NCI-H2081 treated with DMSO at 0.1 percent for 48 hours (cell line): ENCODE measurements at regions not wholly inside any gene's neighbourhood (a gene's known extent, or its start where the extent isn't known, plus 50 kb on each side); places are given as distances from the start of the nearest gene placed in this dataset.

Source experiments
- DNase-seq: peaks from one replicate; lab custom pipeline; 2025; lab: John Stamatoyannopoulos, UW

DNA sequence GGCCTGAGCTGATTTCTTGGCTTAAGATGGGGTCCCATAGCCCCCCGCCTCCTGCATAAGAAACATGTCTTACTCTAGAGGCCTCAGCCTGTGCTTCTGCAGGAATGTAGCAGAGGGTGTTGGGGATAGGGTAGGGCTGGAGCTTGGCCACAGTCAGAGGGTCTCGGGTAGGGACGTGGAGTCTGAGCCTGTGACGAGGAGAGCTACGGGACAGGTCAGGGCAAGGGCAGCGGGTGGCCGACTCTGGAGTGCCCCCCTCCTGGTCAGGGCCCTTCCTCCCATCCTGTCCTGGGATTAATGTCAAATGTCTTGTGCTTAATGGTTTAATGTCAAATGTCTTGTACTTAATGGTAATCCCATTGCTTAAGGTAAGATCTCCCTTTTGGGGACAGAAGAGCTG lies 130.4 kb downstream of the GLI2 start:
- no peak for DNase-seq

DNA sequence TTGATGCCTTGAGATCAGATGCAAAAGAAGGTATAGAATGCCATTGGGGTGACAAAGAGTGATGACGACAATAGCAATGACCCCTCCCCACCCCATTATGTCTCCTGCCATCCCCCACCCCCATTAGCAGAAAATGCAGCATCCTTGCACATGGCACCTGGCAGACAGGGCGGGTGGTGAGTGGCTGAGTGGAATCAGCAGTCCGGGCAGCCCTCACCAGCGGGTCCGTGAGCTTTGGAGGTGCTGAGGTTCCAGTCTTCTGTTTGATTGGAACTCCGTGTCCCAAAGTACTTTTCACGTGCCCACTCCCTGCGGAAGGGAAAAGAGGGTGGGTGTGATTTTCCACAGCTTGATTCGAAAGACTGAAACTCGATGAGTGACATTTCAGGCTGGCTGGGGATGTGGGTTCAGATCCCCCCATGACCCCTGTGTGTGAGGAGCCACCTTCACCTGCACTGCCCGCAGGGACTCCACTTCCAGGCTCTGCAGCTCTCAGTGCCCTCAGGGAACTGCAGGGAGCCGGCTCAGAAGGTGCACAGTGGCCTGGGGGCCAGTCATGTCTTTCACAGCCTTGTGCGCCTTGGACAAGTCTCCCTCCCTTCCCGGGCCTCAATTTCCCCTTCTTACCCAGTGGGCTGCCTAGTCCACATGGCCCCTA lies 130.9 kb downstream of the GLI2 start:
- no peak for DNase-seq

DNA sequence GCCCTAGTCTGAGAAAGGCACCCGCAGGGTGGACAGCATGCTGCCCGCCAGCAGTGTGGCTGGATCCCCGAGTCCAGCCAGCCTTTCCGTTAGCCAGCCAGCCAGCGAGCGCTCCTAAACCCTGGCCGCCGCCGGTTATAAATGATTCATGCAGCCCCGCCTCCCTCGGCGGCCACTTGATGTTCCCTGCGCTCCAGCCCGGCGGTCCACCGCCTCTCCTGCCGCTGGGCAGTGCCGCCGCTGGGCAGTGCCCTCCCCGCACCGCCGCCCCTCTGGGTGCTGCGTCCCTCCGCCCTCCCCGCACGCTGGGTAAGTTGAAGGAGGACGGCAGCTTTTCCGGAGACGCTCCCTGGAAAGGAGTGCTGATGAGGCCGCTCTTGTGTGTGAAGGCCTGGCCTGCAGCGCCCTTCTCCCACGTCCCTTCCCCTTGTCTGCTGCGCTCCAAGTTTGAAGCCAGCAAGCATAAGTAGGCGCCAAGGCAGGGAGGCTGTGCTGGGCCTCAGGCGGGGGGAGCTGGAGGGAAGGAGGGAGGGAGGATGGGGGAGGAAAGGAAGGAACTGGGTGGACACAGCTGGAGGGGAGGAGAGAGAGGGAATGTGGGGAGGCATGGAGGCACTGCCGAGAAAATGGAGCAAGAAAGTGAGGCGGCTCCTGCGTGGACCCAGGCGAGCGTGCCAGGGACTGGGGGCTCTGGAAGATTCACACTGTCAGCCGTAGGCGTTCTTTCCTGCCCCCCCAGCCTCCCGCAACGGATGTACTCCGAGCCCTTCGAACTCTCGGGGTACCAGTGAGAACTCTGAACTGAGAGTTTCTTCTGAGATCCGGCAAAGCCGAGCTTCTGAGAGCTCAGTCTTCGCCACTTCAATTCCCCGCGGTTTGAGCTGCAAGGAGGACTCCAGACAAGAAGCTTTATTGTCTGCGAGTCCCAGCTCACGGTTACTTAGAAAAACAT lies 131.9 kb downstream of the GLI2 start:
- no peak for DNase-seq

DNA sequence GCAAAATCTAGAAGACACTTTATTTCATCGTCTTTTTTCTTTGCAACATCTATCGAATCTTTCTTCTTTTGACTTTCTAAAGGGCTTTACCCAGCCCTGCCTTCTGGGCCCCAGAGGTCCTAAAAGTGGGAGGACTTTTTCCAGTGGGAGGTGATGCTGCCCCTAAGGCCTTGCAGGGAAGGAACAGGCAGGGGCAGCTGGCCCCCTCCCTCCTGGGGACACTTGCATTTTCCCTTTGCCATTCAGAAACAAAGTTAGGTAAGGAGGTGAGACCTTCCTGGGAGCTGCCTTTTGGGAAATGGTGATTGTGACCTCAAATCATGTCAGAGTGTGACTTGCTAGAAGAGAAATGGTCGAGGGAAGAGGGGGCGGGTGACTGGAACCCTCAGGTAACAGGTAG lies 132.7 kb downstream of the GLI2 start:
- no peak for DNase-seq

DNA sequence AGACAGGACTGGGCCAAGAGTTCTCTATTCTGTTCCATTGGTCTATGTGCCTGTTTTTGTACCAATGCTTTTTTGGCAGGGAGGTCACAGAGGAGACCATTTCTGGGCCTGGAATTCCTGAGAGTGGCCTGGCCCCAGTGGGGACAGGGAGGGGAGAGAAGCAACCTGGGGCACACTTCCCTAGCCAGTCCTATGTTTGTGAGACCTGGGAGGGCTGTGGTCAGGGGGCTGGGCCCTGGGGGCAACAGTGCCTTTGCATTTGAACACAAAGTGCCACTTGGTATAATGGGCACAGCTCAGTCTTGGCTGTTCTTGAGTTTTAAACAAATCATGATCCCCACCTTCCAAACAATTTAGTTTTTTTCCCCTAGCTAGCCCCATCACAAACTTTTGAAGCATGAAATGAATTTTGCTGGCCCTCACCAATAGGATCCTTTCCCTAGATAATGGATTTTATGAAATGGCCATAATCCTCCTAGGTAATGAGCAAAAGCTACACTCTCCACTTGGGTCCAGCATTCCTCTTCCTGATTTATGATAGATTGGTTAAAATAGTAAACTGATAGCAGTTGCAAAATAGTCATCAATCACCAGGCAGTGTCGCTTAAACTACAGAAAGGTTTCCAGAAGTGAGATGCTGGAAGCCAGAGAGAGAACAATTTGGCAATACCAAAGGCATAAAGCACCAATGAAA lies 133.5 kb downstream of the GLI2 start:
- no peak for DNase-seq

DNA sequence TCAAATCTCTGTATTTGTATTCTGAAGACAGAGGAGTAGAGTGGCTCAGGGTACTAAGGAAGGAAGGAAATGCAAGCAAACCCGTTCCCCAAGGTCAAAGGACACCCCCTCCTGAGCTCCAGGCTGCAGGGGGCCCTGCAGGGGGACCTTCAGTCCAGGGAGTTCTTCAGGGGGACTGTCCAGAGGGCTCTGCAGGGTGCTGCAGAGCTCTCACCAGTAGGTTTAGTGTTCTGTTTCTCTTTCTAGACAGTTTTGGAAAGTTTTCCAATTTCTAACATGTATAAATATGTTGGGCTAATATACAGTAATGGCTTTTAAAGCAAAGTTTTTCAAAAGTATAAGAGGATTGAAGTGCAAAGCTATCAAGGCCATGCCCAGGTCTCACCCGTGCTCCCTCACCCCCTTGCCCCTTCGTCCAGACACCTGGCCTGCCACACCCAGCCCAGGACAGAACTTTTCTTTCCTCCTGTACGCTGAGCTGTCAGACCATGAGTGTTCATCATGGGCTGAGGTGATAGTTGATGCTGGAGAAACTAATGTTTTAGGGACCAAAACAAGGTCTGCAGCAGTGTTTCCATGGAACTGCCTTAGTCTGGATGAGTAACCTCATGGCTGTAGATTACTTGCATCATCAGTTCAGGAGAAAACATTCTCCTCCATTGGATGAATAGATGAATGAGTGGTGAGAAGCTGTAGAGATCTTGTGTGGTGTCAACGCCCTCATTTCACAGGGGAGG lies 134.2 kb downstream of the GLI2 start:
- DNase-seq, result no peak

DNA sequence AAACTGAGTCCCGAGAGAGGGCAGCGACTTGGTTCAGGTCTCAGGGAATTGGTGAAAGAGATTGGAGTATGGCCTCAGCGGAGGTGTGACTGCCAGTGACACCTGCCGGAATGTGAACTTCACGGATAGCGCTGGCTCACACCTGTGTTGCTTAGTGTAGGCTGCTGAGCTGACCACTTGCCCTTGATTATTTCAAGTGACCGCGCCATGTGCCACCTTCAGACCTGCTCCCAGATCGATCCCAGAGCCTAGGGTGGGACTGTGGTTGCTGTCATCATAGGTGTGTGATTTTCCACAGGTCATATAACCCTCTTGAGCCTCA lies 134.8 kb downstream of the GLI2 start:
- no peak for DNase-seq

DNA sequence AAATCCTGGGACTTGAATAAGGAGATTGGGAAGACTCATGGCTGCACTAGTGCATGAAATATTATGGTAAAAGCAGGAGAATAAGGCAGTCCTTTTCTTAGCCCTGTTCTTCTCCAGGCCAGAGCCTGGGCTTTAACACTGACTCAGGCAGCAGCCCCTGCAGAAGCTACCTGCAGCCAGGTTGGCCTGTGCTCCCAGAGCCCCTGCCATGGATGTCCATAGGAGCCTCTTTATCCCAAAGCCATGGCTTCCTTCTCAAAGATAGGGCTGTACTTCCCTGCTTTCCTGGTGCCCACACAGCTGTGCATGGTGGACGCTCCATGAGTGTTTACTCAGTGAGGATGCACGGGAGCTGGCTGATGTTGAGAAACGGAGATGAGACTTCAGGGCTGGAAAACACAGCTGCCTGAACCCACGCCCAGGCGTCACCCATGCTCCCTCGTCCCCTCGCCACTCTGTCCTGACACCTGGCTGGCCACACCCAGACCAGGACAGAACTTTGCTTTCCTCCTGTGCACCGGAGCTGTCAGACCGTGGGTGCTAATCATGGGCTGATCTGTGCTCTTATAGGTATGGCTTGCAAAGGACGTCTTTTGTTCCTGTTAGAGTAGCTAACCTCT lies 135.5 kb downstream of the GLI2 start:
- DNase-seq, result no peak

DNA sequence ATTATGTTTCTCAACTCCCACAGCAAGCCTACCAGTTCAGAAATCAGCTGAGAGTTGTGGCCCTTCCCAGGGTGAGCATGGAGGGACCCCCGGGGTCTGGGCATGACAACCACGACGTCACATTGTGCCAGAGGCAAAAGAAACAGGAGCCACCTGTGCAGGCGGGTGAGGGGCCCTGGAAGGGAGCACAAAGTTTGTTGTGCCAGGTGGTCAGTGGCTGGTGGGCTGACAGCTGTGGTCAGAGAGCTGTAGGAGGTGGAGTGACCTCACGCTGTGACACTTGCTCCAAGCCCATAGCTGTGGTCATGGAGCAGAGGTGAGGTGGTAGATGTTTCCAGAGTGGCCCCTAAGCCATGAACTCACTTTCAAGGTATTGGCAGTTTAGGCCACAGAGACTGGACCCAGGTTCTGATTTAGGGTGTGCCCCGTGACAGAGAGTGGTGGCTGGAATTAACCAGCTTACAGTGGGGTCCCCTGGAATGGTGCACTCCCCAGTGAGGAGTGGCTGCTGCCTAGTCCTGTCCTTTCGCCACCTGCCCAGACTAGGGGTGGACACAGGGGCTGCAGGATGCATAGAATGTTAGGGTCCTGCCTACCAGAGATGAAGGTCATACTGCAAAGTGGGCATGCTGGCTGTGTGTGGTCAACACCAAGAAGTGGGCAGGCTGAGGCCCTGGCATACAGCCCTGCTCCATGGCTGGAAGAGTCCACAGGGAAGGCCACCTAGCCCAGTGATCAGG lies 136.4 kb downstream of the GLI2 start:
- DNase-seq, result no peak

DNA sequence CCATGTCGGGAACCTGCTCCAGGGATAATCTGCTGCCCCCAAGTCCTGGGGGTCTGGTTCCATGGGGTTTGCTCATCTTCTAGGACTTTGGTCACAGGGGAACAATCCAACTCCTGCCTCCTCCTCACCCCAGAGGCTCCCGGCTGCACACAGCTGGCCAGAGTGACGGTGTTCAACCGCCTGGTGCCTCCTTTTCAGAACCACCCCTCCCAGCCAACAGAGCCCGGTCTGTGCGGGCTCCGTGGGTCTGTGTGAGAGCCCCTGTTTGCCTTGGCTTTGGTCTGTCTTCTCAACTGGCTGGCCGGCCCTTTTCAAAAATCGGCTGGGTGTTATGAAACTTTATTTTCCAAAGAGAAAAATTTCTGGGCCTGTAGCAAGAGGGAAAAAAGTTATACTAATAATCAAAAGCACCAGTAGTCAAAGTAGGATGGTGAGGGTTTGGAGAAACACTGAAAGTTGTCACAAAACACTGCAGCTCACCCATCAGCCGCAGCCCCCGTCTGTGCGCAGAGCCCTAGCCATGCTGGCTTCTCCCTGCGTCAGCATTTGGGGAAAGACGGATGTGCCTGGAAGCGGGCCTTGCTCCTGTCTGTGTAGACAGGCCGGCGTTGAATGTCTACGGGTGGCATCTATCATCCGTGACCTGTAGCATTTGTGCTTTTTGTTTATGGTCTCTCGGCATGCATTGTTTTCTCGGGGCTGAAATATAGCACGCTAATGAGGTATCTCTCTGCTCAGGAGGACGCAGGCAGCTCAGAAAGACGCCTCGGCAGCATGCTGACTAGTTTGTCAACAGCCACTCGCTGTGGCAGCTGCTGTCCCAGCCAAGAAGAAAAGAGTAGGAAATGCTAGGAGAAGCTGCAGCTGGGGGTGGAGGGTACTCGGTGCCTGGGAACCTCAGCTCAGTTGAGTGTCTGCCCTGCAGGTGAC lies 138.6 kb downstream of the GLI2 start:
- DNase-seq, result no peak

DNA sequence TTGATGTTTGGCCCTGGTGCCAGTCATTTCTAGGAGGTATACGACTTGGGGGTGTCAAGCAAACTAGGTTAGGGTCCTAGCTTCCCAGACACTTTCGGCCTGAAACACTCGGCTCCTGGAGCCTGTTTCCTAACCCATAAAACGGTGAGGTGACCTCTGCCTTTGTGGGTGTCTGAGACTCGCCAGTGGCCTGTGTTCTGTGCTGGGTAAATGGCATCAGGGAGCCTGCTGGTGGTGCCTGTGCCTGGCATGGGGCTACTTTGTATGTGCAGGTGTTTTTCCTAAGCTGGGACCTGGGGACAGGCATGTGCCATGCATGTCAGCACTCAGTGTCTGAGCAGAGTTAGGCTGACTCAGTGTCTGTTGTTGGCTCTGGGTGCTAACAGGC lies 139.2 kb downstream of the GLI2 start:
- DNase-seq, result no peak

DNA sequence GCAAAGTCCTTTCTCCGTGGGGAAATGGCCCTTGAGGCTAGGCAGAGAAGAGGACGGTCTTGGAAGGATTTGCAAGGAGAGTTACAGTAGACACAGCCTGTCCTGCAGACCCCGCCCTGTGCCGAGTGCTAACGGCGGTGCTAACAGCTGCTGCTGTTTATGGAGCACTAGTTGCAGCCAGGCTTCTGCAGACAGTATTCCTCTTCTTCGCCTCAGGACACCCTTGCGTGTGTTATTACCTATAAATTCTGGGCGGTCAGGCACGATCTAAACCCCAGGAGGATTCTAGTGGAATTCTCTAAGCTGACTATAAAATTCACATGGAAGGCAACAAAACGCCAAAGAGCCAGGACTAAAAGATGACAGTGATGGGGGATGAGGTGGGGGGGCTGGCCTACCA lies 139.8 kb downstream of the GLI2 start:
- no peak for DNase-seq

DNA sequence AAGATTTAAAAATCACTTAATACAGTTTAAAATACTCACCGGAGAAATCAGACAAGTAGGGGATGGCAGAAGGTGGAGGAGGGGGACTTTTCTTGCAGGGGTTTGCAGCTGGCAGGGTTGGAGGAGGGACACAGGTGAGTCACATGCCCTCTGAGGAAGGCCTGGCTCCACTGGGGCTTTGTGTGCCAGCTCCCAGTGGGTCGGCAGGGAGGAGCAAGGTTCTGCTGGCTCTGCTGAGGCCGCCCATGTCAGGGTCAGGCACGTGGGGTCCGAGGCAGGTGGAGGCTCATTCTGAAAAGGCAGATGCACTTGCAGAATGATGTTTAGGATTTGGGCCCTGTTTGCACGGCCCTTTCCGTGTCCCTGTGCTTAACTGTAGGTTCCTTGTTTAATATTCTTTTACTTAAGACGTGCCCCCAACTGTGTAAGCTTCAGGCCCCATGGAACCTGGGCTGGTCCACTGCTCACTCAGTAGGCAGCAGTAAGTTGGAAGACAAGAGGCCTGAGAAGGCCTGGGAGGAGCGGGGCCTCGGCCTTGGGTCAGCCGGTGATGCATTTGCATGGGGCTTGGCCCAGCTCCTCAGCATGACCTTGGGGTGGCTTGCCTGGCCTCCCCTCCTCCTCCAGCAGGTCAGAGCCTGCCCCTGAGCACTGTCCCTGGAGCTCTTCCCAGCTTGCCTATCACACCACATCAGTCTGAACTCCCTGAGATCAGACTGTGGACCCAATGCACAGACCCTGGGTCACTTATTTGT lies 141.0 kb downstream of the GLI2 start:
- no peak for DNase-seq

DNA sequence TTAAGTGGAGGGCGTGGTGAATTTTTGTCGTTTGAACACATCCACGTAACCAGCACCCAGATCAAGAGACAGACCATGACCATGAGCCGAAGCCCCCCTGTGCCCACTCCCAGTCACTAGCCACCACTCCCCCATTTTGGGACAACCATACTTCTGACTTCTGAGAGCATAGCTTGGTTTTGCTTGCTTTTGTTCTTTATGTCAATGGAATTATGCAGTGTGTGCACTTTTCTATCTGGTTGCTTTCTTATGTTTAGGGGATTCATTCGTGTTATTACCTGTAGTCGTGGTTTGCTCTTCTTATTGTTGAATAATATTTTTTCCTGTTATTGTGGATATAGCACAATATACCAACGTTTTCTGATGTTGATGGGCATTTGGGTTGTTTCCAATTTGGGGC lies 141.7 kb downstream of the GLI2 start:
- DNase-seq, result no peak

DNA sequence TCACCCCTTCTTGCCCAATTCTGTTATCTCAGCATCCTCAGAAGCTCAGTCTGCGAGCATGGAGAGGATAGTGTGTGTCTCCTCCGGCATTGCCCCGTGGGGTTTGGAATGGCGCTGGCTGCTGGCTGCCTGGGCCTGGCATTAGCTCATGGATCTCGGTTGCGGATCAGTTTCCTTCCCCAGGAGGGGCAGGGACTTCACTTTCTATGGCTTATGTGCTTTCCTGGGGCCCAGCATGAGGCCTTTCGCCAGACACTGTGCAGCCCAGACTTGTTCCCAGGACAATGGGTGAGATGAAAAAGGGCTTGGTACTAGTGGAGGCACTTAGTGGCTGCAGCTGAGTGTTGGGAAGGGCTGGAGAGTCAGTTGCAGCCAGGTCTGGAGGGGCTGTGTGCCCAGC lies 143.3 kb downstream of the GLI2 start:
- DNase-seq, result no peak

DNA sequence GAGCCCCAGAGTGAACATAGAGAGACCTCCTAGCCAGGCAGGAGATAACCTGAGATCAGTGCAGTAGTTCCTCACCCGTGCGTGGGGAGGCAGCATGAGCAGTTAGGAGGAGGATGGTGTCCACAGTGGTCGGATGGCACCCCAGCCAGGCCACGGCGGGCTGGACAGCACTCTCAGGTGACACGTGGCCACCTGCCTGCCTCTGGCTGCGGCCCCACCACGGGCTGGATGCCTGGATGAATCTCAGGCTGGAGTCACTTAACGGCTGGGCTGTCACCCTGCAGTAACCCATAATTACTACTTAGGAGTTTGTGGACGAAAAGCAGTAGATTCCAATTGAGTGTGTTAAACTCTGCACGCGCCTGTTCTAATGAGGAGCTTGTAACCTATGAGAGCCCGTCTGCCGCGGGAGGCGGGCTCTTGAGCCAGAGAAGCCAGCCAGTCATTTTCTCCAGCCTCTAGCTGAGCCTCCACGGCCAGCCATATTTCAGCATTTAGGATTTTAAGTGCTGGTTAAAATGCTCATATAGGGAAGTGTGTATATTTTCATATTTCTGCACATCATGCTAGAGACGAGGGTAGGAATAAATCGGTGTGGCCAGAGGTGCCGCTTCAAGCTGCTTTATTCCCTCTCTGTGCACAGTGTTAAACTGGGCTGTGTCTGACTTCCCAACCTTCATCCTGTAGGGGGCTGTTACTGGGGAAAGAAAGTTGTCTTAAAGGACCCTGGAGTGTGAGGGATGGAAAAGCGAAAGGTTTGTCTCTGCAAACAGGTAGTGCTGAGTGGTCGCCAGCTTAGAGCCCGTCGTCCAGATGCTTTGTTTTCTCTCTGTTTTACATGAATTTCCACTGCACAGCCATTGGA lies 144.0 kb downstream of the GLI2 start:
- DNase-seq, result no peak

DNA sequence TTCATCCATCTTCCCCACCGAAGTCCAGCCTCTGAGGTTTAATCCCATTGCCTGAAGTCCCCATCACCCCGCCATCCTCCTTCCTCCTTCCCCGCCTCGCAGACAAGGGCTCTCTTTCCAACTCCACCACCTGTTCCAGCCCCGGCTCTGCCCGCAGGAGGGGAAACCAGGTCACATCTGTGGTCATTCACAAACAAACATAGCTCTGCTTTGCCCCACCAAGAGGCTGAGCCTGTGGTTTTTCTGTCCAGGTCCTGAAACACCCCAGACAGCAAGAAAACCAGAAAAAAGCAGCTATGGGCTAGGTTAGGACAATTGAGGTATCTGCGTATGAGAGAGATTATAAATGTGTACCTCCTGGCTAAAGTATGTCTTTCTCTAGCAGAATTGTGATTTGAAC lies 144.7 kb downstream of the GLI2 start:
- no peak for DNase-seq

DNA sequence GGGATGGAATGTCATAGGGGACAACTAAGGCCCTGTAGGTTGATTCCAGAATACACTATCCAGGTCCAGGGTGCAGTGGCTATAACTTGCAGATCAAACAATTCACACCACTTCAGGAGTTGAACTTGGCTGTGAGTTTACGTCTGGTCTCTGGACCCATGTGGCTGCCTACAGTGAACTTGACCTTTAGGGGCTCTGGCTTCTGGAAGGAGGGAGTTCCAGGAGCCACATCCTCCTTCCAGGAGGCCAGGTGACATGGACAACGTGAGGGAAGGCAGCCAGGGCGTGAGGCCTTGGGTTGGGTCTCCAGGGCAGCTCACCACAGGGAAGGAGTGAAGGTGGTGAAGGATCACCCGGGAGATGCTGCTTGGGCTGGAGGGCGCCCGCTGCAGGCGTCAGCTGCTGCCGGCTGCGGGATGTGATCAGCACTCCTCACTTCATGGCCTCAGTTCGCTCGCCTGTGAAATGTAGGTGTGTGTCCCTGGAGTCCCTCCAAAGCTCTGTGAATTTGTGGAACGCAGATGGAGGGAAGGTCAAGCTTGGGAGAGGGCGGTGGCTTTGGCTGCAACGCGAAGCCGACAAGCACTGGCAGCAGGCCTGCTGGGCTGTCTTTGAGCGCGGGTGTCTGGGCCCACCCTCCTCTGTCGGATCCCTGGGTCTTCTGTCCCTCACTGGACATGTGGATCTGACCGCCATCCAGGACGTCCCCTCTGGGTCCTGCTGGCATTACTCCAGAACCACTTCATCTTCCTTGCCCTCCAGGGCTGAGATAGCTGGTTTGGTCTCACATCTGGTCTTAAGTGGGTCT lies 146.5 kb downstream of the GLI2 start:
- no peak for DNase-seq
